DOHH2 (cell line): ENCODE measurements at regions not wholly inside any gene's neighbourhood (a gene's known extent, or its start where the extent isn't known, plus 50 kb on each side); places are given as distances from the start of the nearest gene placed in this dataset.

Experiments used
- H3F3A ChIP-seq: fragments of 200-600 bp; sonication (generic), shearing (Covaris generic); 2 replicates; pipeline ENCODE4 v1.6.0; 2016; ENCODE audit warnings: antibody characterized with exemption, mild to moderate bottlenecking; ENCODE audit not compliant: control insufficient read depth, insufficient read depth
- H3K27ac ChIP-seq: fragments of 200-600 bp; sonication (generic); 2 replicates; pipeline ENCODE4 v1.5.1; 2014; ENCODE audit warnings: low read depth, mild to moderate bottlenecking, low read length, moderate library complexity
- H3K27me3 ChIP-seq: fragments of 200-600 bp; sonication (generic); 2 replicates; pipeline ENCODE4 v1.6.1; 2014; ENCODE audit warnings: mild to moderate bottlenecking, low read length, mixed read lengths; ENCODE audit not compliant: control insufficient read depth
- H3K36me3 ChIP-seq: fragments of 200-600 bp; sonication (generic); 2 replicates; pipeline ENCODE4 v1.6.1; 2014; ENCODE audit warnings: mild to moderate bottlenecking, low read length, moderate library complexity, mixed read lengths; ENCODE audit not compliant: control insufficient read depth
- H3K4me1 ChIP-seq: fragments of 200-600 bp; sonication (generic); 2 replicates; pipeline ENCODE4 v1.6.1; 2014; ENCODE audit warnings: mild to moderate bottlenecking, low read length, mixed read lengths; ENCODE audit not compliant: control insufficient read depth
- H3K4me2 ChIP-seq: fragments of 200-600 bp; sonication (generic); 2 replicates; pipeline ENCODE4 v1.6.0; 2014; ENCODE audit warnings: mild to moderate bottlenecking, low read length, moderate library complexity
- H3K4me3 ChIP-seq: fragments of 200-600 bp; sonication (generic); 2 replicates; pipeline ENCODE4 v1.5.1; 2014; ENCODE audit warnings: mild to moderate bottlenecking, low read length, mixed read lengths
- H3K79me2 ChIP-seq: fragments of 200-600 bp; sonication (generic); 2 replicates; pipeline ENCODE4 v1.6.1; 2014; ENCODE audit warnings: mild to moderate bottlenecking, low read length, mixed read lengths; ENCODE audit not compliant: control insufficient read depth
- H3K9me2 ChIP-seq: fragments of 200-600 bp; sonication (generic); replicated peaks from 2 replicates; pipeline ENCODE4 v1.6.1; 2014; ENCODE audit warnings: mild to moderate bottlenecking, low read length, mixed read lengths; ENCODE audit not compliant: control insufficient read depth
- H3K9me3 ChIP-seq: fragments of 200-600 bp; sonication (generic); 2 replicates; pipeline ENCODE4 v1.6.1; 2014; ENCODE audit warnings: antibody characterized with exemption, low read length, mixed read lengths; ENCODE audit not compliant: control insufficient read depth, insufficient read depth
- H4K20me1 ChIP-seq: fragments of 200-600 bp; sonication (generic); 2 replicates; pipeline ENCODE4 v1.6.0; 2014; ENCODE audit warnings: low read depth, mild to moderate bottlenecking, antibody characterized with exemption, low read length, moderate library complexity; ENCODE audit not compliant: control insufficient read depth, insufficient read depth
- CTCF ChIP-seq: fragments of 200-600 bp; sonication (generic); IDR thresholded peaks from one replicate; pipeline ENCODE4 v1.5.1; 2014; ENCODE audit warnings: antibody characterized with exemption, mild to moderate bottlenecking, low read depth, low read length; ENCODE audit not compliant: poor library complexity, severe bottlenecking
- EZH2phosphoT487 ChIP-seq: fragments of 200-600 bp; sonication (generic); IDR thresholded peaks from 2 replicates; pipeline ENCODE4 v1.6.1; 2017; ENCODE audit warnings: borderline replicate concordance, mild to moderate bottlenecking, antibody characterized with exemption, low read length, moderate library complexity, mixed read lengths

- H3K4me3 ChIP-seq = no peak overlapping the region
These were observed 60.5 kb upstream of the BET1 start for GRCh38 chr7:94064541-94065191.

GRCh38 chr7:94067047-94067446 lies 62.9 kb upstream of the BET1 start:
- TF ChIP-seq CTCF = no peak
- TF ChIP-seq EZH2phosphoT487 = no peak
- H3K27ac ChIP-seq = peak overlapping the region; percentile 81; the same call in 1 of the 2 replicates
- peaks cover 82% of the 10 kb centered on the region for H3K4me1 ChIP-seq
- no peak overlapping the region for H3K4me3 ChIP-seq
- peaks cover 10% of the 10 kb centered on the region; the same call in 1 of the 2 replicates for H3F3A ChIP-seq
- no peaks in the 10 kb centered on the region for H3K9me2 ChIP-seq
- H3K36me3 ChIP-seq = peaks cover 9% of the 10 kb centered on the region
- peaks cover 4% of the 10 kb centered on the region; the same call in 1 of the 2 replicates for H3K9me3 ChIP-seq
- peak overlapping the region; percentile 75 for H3K4me2 ChIP-seq
- H3K79me2 ChIP-seq = no peaks in the 10 kb centered on the region
- no peaks in the 10 kb centered on the region for H3K27me3 ChIP-seq
- no peaks in the 10 kb centered on the region for H4K20me1 ChIP-seq

More at GRCh38 chr7:94064541-94065191, 60.5 kb upstream of the BET1 start:
- Histone ChIP-seq H3K4me2 (no peak overlapping the region), H3K36me3 (peaks cover 9% of the 10 kb centered on the region), H3F3A (peaks cover 14% of the 10 kb centered on the region), H3K4me1 (peaks cover 89% of the 10 kb centered on the region), H3K79me2 (no peaks in the 10 kb centered on the region), H3K27me3 (no peaks in the 10 kb centered on the region), H3K9me3 (peaks cover 4% of the 10 kb centered on the region; the same call in 1 of the 2 replicates), H3K27ac (no peak overlapping the region), H4K20me1 (no peaks in the 10 kb centered on the region), H3K9me2 (no peaks in the 10 kb centered on the region)
- TF ChIP-seq EZH2phosphoT487 (no peak), CTCF (no peak)

GRCh38 chr7:94067506-94067905 lies 63.4 kb upstream of the BET1 start:
- H3K9me2 ChIP-seq = no peaks in the 10 kb centered on the region
- peaks cover 4% of the 10 kb centered on the region; the same call in 1 of the 2 replicates for H3K9me3 ChIP-seq
- peaks cover 9% of the 10 kb centered on the region for H3K36me3 ChIP-seq
- no peaks in the 10 kb centered on the region for H3K27me3 ChIP-seq
- H4K20me1 ChIP-seq = no peaks in the 10 kb centered on the region
- H3K4me3 ChIP-seq = peak overlapping the region; percentile 65
- peak overlapping the region; percentile 81 for H3K27ac ChIP-seq
- H3K4me2 ChIP-seq = peak overlapping the region; percentile 75
- peaks cover 10% of the 10 kb centered on the region; the same call in 1 of the 2 replicates for H3F3A ChIP-seq
- H3K79me2 ChIP-seq = no peaks in the 10 kb centered on the region
- no peak for TF ChIP-seq EZH2phosphoT487
- no peak for TF ChIP-seq CTCF
- H3K4me1 ChIP-seq = peaks cover 77% of the 10 kb centered on the region
